SHP77 (cell line): ENCODE measurements at regions not wholly inside any gene's neighbourhood (a gene's known extent, or its start where the extent isn't known, plus 50 kb on each side); places are given as distances from the start of the nearest gene placed in this dataset.
"Not testable (repeated sequence)": the region's sequence is repeated elsewhere in the genome, so short reads cannot be mapped to it uniquely, and the experiment has no call there.

ENCODE experiments used
- DNase-seq, 2 experiments: peaks; one replicate each; lab custom pipeline; 2025; lab: John Stamatoyannopoulos, UW

GRCh38 chr5:144004751-144005150 lies 165.7 kb downstream of the YIPF5 start:
- DNase-seq, result no peak

GRCh38 chr5:144009116-144009515 lies 161.3 kb downstream of the YIPF5 start:
- DNase-seq, result no peak

GRCh38 chr5:144011388-144011787 lies 159.1 kb downstream of the YIPF5 start:
- no peak for DNase-seq

GRCh38 chr5:144013816-144014215 lies 156.6 kb downstream of the YIPF5 start:
- DNase-seq, result no peak

GRCh38 chr5:144015961-144016360 lies 154.5 kb downstream of the YIPF5 start:
- DNase-seq, result no peak

- no peak for DNase-seq
Measured at GRCh38 chr5:144017119-144017518, 153.3 kb downstream of the YIPF5 start.

- DNase-seq, result no peak
Measured at GRCh38 chr5:144017631-144018030, 152.8 kb downstream of the YIPF5 start.

GRCh38 chr5:144024090-144024489 lies 146.4 kb downstream of the YIPF5 start:
- no peak for DNase-seq

- no peak for DNase-seq
Measured at GRCh38 chr5:144024545-144024944, 145.9 kb downstream of the YIPF5 start.

GRCh38 chr5:144026286-144026685 lies 144.2 kb downstream of the YIPF5 start:
- no peak for DNase-seq

GRCh38 chr5:144028058-144028457 lies 142.4 kb downstream of the YIPF5 start:
- peak; percentile 26 to 51 for DNase-seq

GRCh38 chr5:144028636-144029035 lies 141.8 kb downstream of the YIPF5 start:
- peak; percentile 63 to 65 for DNase-seq

GRCh38 chr5:144030904-144031303 lies 139.6 kb downstream of the YIPF5 start:
- DNase-seq, result no peak

GRCh38 chr5:144032375-144032774 lies 138.1 kb downstream of the YIPF5 start:
- DNase-seq, result peak; percentile 46 to 69

- no peak for DNase-seq
Measured at GRCh38 chr5:144033486-144033885, 137.0 kb downstream of the YIPF5 start.

GRCh38 chr5:144035046-144035740 lies 135.3 kb downstream of the YIPF5 start:
- no peak for DNase-seq

- DNase-seq, result no peak
Measured at GRCh38 chr5:144036476-144036875, 134.0 kb downstream of the YIPF5 start.

- DNase-seq, result no peak
Measured at GRCh38 chr5:144040615-144041305, 129.7 kb downstream of the YIPF5 start.

- no peak for DNase-seq
Measured at GRCh38 chr5:144042156-144042555, 128.3 kb downstream of the YIPF5 start.

- no peak for DNase-seq
Measured at GRCh38 chr5:144048259-144048856, 122.1 kb downstream of the YIPF5 start.

- DNase-seq, result not testable (repeated sequence)
Measured at GRCh38 chr5:144055391-144055790, 115.1 kb downstream of the YIPF5 start.

- not testable (repeated sequence) for DNase-seq
Measured at GRCh38 chr5:144060091-144060490, 110.4 kb downstream of the YIPF5 start.

- DNase-seq, result no peak
Measured at GRCh38 chr5:144060598-144060997, 109.9 kb downstream of the YIPF5 start.
